ENCODE measurements at regions not wholly inside any gene's neighbourhood (a gene's known extent, or its start where the extent isn't known, plus 50 kb on each side); places are given as distances from the start of the nearest gene placed in this dataset.

DNA sequence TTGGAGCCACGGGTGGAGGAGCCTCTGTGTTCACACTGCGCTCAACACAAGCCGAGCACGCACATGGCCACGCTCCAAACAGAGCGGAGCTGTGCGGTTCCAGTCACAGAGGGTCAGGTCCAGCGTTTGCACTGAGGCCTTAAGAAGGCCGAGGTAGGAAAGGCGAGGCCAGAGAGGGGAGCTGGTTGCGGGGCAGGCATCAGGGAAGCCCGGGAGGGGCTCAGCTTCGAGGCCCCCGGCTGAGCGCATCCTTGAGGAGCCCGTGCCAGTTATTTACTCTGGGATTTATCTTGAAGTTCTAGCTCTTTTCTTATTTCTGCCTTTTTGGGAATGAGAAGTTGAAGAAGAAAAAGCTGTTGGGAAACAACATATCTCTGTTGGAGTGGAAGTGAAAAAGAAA lies 140.8 kb downstream of the IRX1 start:
- no peak overlapping the region for H3K27ac ChIP-seq
- no peaks in the 10 kb centered on the region for H3K27me3 ChIP-seq
- no peak for DNase-seq (ENCODE audit: low spot score in 2 of 2)
- H3K4me3 ChIP-seq: no peak overlapping the region
- no peaks in the 10 kb centered on the region for H3K4me1 ChIP-seq
- H3K9me3 ChIP-seq: no peaks in the 10 kb centered on the region
- no peaks in the 10 kb centered on the region for H3K36me3 ChIP-seq
- no peak for TF ChIP-seq CTCF (IDR thresholded peaks at IDR 0.05)
- intact Hi-C loops (cut with DNase I): no loop called here

GRCh38 chr5:3736926-3737325 lies 141.3 kb downstream of the IRX1 start:
- TF ChIP-seq CTCF (IDR thresholded peaks at IDR 0.05): no peak
- no peak for DNase-seq (ENCODE audit: low spot score in 2 of 2)
- no peaks in the 10 kb centered on the region for H3K27me3 ChIP-seq
- H3K4me3 ChIP-seq: no peak overlapping the region
- intact Hi-C loops (cut with DNase I): no loop called here
- H3K36me3 ChIP-seq: no peaks in the 10 kb centered on the region
- no peaks in the 10 kb centered on the region for H3K9me3 ChIP-seq
- H3K4me1 ChIP-seq: no peaks in the 10 kb centered on the region
- no peak overlapping the region for H3K27ac ChIP-seq

DNA sequence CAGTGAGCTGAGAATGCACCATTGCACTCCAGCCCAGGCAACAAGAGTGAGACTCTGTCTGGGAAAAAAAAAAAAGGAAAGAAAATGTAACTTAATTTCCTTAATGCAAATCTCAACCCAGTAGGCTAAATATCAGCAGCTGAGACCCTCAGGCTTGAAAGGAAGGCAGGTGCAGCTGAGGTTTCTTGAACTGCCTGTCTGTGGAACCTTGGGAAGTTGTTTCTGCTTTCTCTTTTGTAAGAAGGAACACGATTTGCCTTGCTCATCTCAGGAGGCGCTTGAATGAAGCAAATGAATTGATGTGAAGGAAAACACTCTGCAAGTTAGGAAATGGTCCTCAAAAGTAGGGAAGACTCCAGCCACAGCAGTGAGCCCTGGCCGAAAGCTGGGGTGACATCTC lies 143.3 kb downstream of the IRX1 start:
- H3K9me3 ChIP-seq: no peaks in the 10 kb centered on the region
- no peaks in the 10 kb centered on the region for H3K27me3 ChIP-seq
- H3K27ac ChIP-seq: no peak overlapping the region
- DNase-seq (ENCODE audit: low spot score in 2 of 2): no peak
- H3K4me3 ChIP-seq: no peak overlapping the region
- intact Hi-C loops (cut with DNase I): no loop called here
- H3K4me1 ChIP-seq: no peaks in the 10 kb centered on the region
- no peak for TF ChIP-seq CTCF (IDR thresholded peaks at IDR 0.05)
- H3K36me3 ChIP-seq: no peaks in the 10 kb centered on the region

GRCh38 chr5:3740546-3741373 lies 145.1 kb downstream of the IRX1 start:
- Histone ChIP-seq H3K36me3 (no peaks in the 10 kb centered on the region), H3K4me3 (no peak overlapping the region), H3K9me3 (no peaks in the 10 kb centered on the region), H3K27me3 (no peaks in the 10 kb centered on the region), H3K4me1 (no peaks in the 10 kb centered on the region), H3K27ac (no peak overlapping the region)
- no peak for TF ChIP-seq CTCF (IDR thresholded peaks at IDR 0.05)
- DNase-seq (ENCODE audit: low spot score in 2 of 2): no peak
- intact Hi-C loops (cut with DNase I): no loop called here

GRCh38 chr5:3741374-3741770 lies 145.7 kb downstream of the IRX1 start:
- no peak for DNase-seq (ENCODE audit: low spot score in 2 of 2)
- intact Hi-C loops (cut with DNase I): no loop called here
- Histone ChIP-seq H3K27me3 (no peaks in the 10 kb centered on the region), H3K4me3 (no peak overlapping the region), H3K4me1 (no peaks in the 10 kb centered on the region), H3K9me3 (no peaks in the 10 kb centered on the region), H3K36me3 (no peaks in the 10 kb centered on the region), H3K27ac (no peak overlapping the region)
- no peak for TF ChIP-seq CTCF (IDR thresholded peaks at IDR 0.05)
